ENCODE measurements at regions not wholly inside any gene's neighbourhood (a gene's known extent, or its start where the extent isn't known, plus 50 kb on each side); places are given as distances from the start of the nearest gene placed in this dataset.

Small RNA genes in the stretch of these regions (small RNA-seq; reads per million reads assigned to genes)
- gene RNU6-867P: 0 reads per million in 7 experiments

Measured in SK-N-SH (cell line).